ENCODE measurements at regions not wholly inside any gene's neighbourhood (a gene's known extent, or its start where the extent isn't known, plus 50 kb on each side); places are given as distances from the start of the nearest gene placed in this dataset.

DNA sequence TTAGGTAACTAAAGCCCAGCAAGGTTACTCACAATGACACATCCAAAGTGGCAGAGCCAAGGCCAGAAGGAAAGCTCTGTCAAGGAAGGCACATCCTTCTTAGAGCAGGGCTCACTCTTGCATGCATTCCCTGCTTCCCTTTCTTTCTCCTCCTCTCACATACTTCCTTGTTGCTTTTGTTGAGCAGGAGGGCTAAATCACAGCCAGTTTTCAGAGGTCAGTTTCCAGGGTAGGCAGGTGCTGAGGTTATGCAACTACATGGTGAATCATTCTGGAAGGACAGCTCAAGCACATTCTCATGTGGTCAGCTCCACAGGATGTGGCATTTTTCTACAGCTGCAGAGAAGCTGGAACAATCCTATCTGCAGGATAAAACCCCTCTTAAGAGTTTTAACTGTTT lies 275.6 kb downstream of the ZNF621 start:
- intact Hi-C loops (cut with DNase I) = no loop called here
- ATAC-seq (peak; percentile 86 to 91), DNase-seq (no peak)
- Histone ChIP-seq H3K4me3 (no peak overlapping the region), H3K36me3 (no peaks in the 10 kb centered on the region), H3K27me3 (ENCODE audit: low read depth) (no peaks in the 10 kb centered on the region), H3K27ac (no peak overlapping the region), H3K4me1 (peaks cover 16% of the 10 kb centered on the region), H3K9me3 (no peaks in the 10 kb centered on the region)
- TF ChIP-seq, protein P1, sequence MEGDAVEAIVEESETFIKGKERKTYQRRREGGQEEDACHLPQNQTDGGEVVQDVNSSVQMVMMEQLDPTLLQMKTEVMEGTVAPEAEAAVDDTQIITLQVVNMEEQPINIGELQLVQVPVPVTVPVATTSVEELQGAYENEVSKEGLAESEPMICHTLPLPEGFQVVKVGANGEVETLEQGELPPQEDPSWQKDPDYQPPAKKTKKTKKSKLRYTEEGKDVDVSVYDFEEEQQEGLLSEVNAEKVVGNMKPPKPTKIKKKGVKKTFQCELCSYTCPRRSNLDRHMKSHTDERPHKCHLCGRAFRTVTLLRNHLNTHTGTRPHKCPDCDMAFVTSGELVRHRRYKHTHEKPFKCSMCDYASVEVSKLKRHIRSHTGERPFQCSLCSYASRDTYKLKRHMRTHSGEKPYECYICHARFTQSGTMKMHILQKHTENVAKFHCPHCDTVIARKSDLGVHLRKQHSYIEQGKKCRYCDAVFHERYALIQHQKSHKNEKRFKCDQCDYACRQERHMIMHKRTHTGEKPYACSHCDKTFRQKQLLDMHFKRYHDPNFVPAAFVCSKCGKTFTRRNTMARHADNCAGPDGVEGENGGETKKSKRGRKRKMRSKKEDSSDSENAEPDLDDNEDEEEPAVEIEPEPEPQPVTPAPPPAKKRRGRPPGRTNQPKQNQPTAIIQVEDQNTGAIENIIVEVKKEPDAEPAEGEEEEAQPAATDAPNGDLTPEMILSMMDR (IDR thresholded peaks at IDR 0.05) = no peak

- Histone ChIP-seq H3K9me3 (no peaks in the 10 kb centered on the region), H3K27ac (no peak overlapping the region), H3K27me3 (ENCODE audit: low read depth) (no peaks in the 10 kb centered on the region), H3K4me3 (no peak overlapping the region), H3K36me3 (no peaks in the 10 kb centered on the region), H3K4me1 (peaks cover 16% of the 10 kb centered on the region)
- TF ChIP-seq, protein P1 (IDR thresholded peaks at IDR 0.05) = no peak
- no peak for ATAC-seq
- intact Hi-C loops (cut with DNase I) = no loop called here
- DNase-seq = no peak
Observed at GRCh38 chr3:40801284-40801741, 276.6 kb downstream of the ZNF621 start.

DNA sequence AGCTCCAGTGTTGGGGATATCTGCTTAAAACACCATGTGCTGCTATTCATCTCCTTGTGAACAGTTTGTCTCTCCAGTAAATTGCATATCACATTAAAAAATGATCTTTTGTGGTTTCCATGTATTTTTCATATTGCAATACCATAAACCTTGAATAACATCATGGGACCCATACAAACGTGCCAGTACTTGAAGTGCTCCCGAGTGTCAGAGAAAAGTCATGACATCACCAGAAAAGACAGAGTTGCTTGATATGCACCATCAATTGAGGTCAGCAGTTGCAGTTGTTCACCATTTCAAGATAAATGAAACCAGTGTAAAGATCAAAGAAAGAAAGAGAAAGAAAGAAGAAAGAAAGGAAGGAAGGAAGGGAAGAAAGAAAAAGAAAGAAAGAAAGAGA lies 278.6 kb downstream of the ZNF621 start:
- no peaks in the 10 kb centered on the region for H3K36me3 ChIP-seq
- TF ChIP-seq, protein P1 (IDR thresholded peaks at IDR 0.05) = no peak
- ATAC-seq = no peak
- H3K4me1 ChIP-seq = peaks cover 16% of the 10 kb centered on the region
- no peak for DNase-seq
- intact Hi-C loops (cut with DNase I) = no loop called here
- no peak overlapping the region for H3K27ac ChIP-seq
- no peak overlapping the region for H3K4me3 ChIP-seq
- H3K9me3 ChIP-seq = no peaks in the 10 kb centered on the region
- H3K27me3 ChIP-seq (ENCODE audit: low read depth) = no peaks in the 10 kb centered on the region

- no peaks in the 10 kb centered on the region for H3K36me3 ChIP-seq
- H3K9me3 ChIP-seq = peaks cover 13% of the 10 kb centered on the region
- H3K4me3 ChIP-seq = no peak overlapping the region
- TF ChIP-seq, protein P1 (IDR thresholded peaks at IDR 0.05) = no peak
- no peak overlapping the region for H3K27ac ChIP-seq
- no peaks in the 10 kb centered on the region for H3K27me3 ChIP-seq (ENCODE audit: low read depth)
- DNase-seq (no peak), ATAC-seq (no peak)
- intact Hi-C loops (cut with DNase I) = no loop called here
- H3K4me1 ChIP-seq = peaks cover 12% of the 10 kb centered on the region
Observed at GRCh38 chr3:40805456-40805855, 280.7 kb downstream of the ZNF621 start.

DNA sequence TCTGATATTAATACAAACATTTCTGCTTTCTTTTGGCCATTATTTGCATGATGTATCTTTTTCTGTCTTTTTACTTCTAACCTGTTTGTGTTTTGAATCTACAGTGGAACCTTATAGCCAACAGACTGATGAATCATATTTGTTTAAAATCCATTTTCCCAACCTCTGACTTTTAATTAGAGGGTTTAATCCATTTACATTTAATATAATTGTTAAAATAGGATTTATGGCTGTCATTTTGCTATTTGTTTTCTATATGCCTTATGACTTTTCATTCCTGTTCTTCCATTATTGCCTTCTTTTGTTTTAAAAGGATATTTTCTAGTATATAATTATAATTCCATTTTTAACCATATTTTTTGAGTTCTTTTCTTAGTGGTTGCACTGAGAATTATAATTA lies 286.1 kb downstream of the ZNF621 start:
- Histone ChIP-seq H3K9me3 (peaks cover 19% of the 10 kb centered on the region), H3K27me3 (ENCODE audit: low read depth) (no peaks in the 10 kb centered on the region), H3K27ac (no peak overlapping the region), H3K4me1 (no peaks in the 10 kb centered on the region), H3K36me3 (no peaks in the 10 kb centered on the region), H3K4me3 (no peak overlapping the region)
- intact Hi-C loops (cut with DNase I) = no loop called here
- DNase-seq (no peak), ATAC-seq (no peak)
- TF ChIP-seq, protein P1 (IDR thresholded peaks at IDR 0.05) = no peak

DNA sequence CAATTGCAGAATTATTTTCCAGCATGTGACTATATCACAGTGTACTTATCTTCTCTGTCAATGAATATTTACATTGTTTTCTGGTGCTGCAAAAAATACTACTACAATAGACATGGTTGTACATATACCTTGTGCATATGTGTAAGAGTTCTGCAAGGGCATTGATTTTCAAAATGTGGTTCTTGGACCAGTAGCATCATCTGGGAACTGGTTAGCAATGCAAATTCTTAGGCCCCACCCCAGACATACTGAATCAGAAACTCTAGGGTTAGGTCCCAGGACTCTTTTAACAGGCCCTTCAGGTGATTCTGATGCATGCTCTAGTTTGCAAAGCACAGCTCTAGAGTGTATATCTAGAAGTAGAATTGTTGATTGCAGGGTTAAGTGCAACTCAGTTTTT lies 292.3 kb downstream of the ZNF621 start:
- TF ChIP-seq, protein P1 (IDR thresholded peaks at IDR 0.05) = no peak
- Histone ChIP-seq H3K36me3 (no peaks in the 10 kb centered on the region), H3K4me3 (no peak overlapping the region), H3K4me1 (no peaks in the 10 kb centered on the region), H3K27me3 (ENCODE audit: low read depth) (no peaks in the 10 kb centered on the region), H3K27ac (no peak overlapping the region), H3K9me3 (no peaks in the 10 kb centered on the region)
- no peak for DNase-seq
- intact Hi-C loops (cut with DNase I) = no loop called here
- no peak for ATAC-seq
